H1 (cell line): ENCODE measurements at regions not wholly inside any gene's neighbourhood (a gene's known extent, or its start where the extent isn't known, plus 50 kb on each side); places are given as distances from the start of the nearest gene placed in this dataset.

Source experiments
- CTCF ChIA-PET: fragments of 300-600 bp; sonication (Branson Sonifier 250); formaldehyde crosslinking; loops from one replicate; lab custom pipeline; 2021; ENCODE audit not compliant: partially characterized antibody; lab: Charles Lee
- POLR2A ChIA-PET: fragments of 300-600 bp; sonication (Branson Sonifier 250); formaldehyde crosslinking; loops from one replicate; lab custom pipeline; 2021; ENCODE audit warnings: inconsistent platforms; ENCODE audit not compliant: partially characterized antibody; lab: Charles Lee
- DNase-seq, 2 experiments: peaks; one replicate each; pipeline versions ENCODE4 v3.0.0 to v3.0.0-alpha.2; 2010 to 2022; ENCODE audit warnings: low spot score in 2 of 2, low read depth in 1 of 2, mixed read lengths in 1 of 2
- FAIRE-seq: peaks from 2 replicates; lab custom pipeline; 2011; peaks lifted over from hg19 to GRCh38; lab: Jason Lieb, UNC
- H2AFZ ChIP-seq: 2 replicates; pipeline ENCODE4 v1.8.1; 2012; ENCODE audit warnings: low read length, inconsistent platforms
- H2AK5ac ChIP-seq: 2 replicates; pipeline ENCODE4 v1.6.1; 2013; ENCODE audit warnings: low read depth, low read length
- H2BK120ac ChIP-seq: replicated peaks from 2 replicates; pipeline ENCODE3; 2013; ENCODE audit warnings: low read depth, low read length, inconsistent platforms
- H2BK12ac ChIP-seq: 2 replicates; pipeline ENCODE4 v1.6.1; 2013; ENCODE audit warnings: low read depth, low read length
- H2BK15ac ChIP-seq: 2 replicates; pipeline ENCODE4 v1.6.1; 2013; ENCODE audit warnings: low read length
- H2BK20ac ChIP-seq: 2 replicates; pipeline ENCODE4 v1.6.1; 2013; ENCODE audit warnings: low read length
- H2BK5ac ChIP-seq: 2 replicates; pipeline ENCODE4 v1.6.1; 2013; ENCODE audit warnings: low read depth, low read length
- H3K14ac ChIP-seq: 2 replicates; pipeline ENCODE4 v1.6.1; 2013; ENCODE audit warnings: inconsistent platforms; ENCODE audit not compliant: insufficient read length
- H3K18ac ChIP-seq: 2 replicates; pipeline ENCODE4 v1.6.1; 2013; ENCODE audit warnings: low read length; ENCODE audit errors: extremely low read depth
- H3K23ac ChIP-seq: 2 replicates; pipeline ENCODE4 v1.6.1; 2013; ENCODE audit warnings: inconsistent platforms; ENCODE audit not compliant: insufficient read length
- H3K23me2 ChIP-seq: 2 replicates; pipeline ENCODE4 v1.6.1; 2013; ENCODE audit warnings: low read depth, low read length
- H3K27ac ChIP-seq: 2 replicates; pipeline ENCODE4 v1.6.1; 2011; ENCODE audit warnings: low read depth, low read length, inconsistent platforms
- H3K27me3 ChIP-seq, 4 experiments: replicated peaks in 1 of 4; 1 replicate in 1 of 4; 2 replicates in 3 of 4; pipeline versions ENCODE4 v1.6.1 to v1.8.1; 2011 to 2013; ENCODE audit warnings: low read length in 3 of 4, mild to moderate bottlenecking in 3 of 4, inconsistent platforms in 2 of 4, mixed read lengths in 2 of 4, moderate library complexity in 1 of 4; ENCODE audit not compliant: control insufficient read depth in 3 of 4, insufficient read depth in 3 of 4; ENCODE audit errors: extremely low read depth in 1 of 4
- H3K36me3 ChIP-seq, 4 experiments: 2 replicates each; pipeline versions ENCODE4 v1.6.1 to v1.8.1; 2011 to 2013; ENCODE audit warnings: mild to moderate bottlenecking in 4 of 4, low read length in 3 of 4, moderate library complexity in 2 of 4, control low read depth in 1 of 4, inconsistent platforms in 1 of 4; ENCODE audit not compliant: insufficient read depth in 4 of 4, control insufficient read depth in 2 of 4
- H3K4ac ChIP-seq: replicated peaks from 2 replicates; pipeline ENCODE3; 2013; ENCODE audit warnings: low read length, low read depth, mixed read lengths, inconsistent platforms; ENCODE audit not compliant: insufficient read length
- H3K4me1 ChIP-seq, 4 experiments: replicated peaks in 1 of 4; 1 replicate in 1 of 4; 2 replicates in 3 of 4; pipeline versions ENCODE4 v1.6.1 to v1.8.1; 2011 to 2013; ENCODE audit warnings: low read length in 3 of 4, inconsistent platforms in 2 of 4, mixed read lengths in 1 of 4; ENCODE audit not compliant: insufficient read depth in 4 of 4, control insufficient read depth in 3 of 4
- H3K4me2 ChIP-seq, 2 experiments: 2 replicates each; pipeline versions ENCODE4 v1.6.1 to v1.8.1; 2011 to 2013; ENCODE audit warnings: low read depth in 2 of 2, low read length in 2 of 2, control low read depth in 1 of 2, inconsistent platforms in 1 of 2, mild to moderate bottlenecking in 1 of 2; ENCODE audit not compliant: insufficient read depth in 1 of 2
- H3K4me3 ChIP-seq, 4 experiments: fragments of 200-600, 300-600 bp in 1 of 4; sonication (generic), shearing (Covaris generic), sonication (Bioruptor Twin) in 1 of 4; 2 replicates each; pipeline versions ENCODE4 v1.5.1 to v1.8.1; 2011 to 2016; ENCODE audit warnings: low read length in 4 of 4, low read depth in 3 of 4, control low read depth in 2 of 4, inconsistent platforms in 2 of 4, mild to moderate bottlenecking in 2 of 4, mixed read lengths in 1 of 4, moderate library complexity in 1 of 4; ENCODE audit not compliant: insufficient read depth in 2 of 4; ENCODE audit errors: extremely low read depth in 1 of 4
- H3K56ac ChIP-seq: replicated peaks from 2 replicates; pipeline ENCODE3; 2013; ENCODE audit warnings: low read depth, mild to moderate bottlenecking, mixed read lengths, low read length, inconsistent platforms; ENCODE audit not compliant: insufficient read length
- H3K79me1 ChIP-seq: 2 replicates; pipeline ENCODE4 v1.6.1; 2013; ENCODE audit warnings: low read depth, low read length, control low read depth
- H3K79me2 ChIP-seq, 2 experiments: 2 replicates each; pipeline versions ENCODE4 v1.6.1 to v1.8.1; 2012 to 2013; ENCODE audit warnings: low read length in 2 of 2, mild to moderate bottlenecking in 2 of 2, inconsistent platforms in 1 of 2; ENCODE audit not compliant: insufficient read depth in 2 of 2, control insufficient read depth in 1 of 2
- H3K9ac ChIP-seq, 4 experiments: replicated peaks in 1 of 4; 1 replicate in 1 of 4; 2 replicates in 3 of 4; pipeline versions ENCODE4 v1.6.1 to v1.8.1; 2011 to 2013; ENCODE audit warnings: low read depth in 3 of 4, low read length in 3 of 4, control low read depth in 2 of 4, mild to moderate bottlenecking in 2 of 4, moderate library complexity in 2 of 4, inconsistent platforms in 1 of 4; ENCODE audit errors: extremely low read depth in 1 of 4
- H3K9me3 ChIP-seq, 2 experiments: 2 replicates each; pipeline versions ENCODE4 v1.6.1 to v1.8.1; 2012 to 2013; ENCODE audit warnings: mild to moderate bottlenecking in 2 of 2, moderate library complexity in 2 of 2, control low read depth in 1 of 2, inconsistent platforms in 1 of 2, low read depth in 1 of 2, low read length in 1 of 2, mixed read lengths in 1 of 2; ENCODE audit not compliant: insufficient read depth in 2 of 2
- H4K20me1 ChIP-seq, 2 experiments: replicated peaks in 1 of 2; 2 replicates each; pipeline versions ENCODE3 to v1.8.1; 2011 to 2013; ENCODE audit warnings: inconsistent platforms in 2 of 2, low read length in 2 of 2, mild to moderate bottlenecking in 1 of 2; ENCODE audit not compliant: insufficient read depth in 2 of 2, control insufficient read depth in 1 of 2
- H4K5ac ChIP-seq: 2 replicates; pipeline ENCODE4 v1.6.1; 2013; ENCODE audit warnings: low read length, low read depth, mixed read lengths, inconsistent platforms; ENCODE audit not compliant: insufficient read length
- H4K8ac ChIP-seq: 2 replicates; pipeline ENCODE4 v1.8.0; 2013; ENCODE audit warnings: mild to moderate bottlenecking, moderate library complexity, low read length, inconsistent platforms; ENCODE audit not compliant: insufficient read depth; ENCODE audit errors: extremely low read depth
- H4K91ac ChIP-seq: replicated peaks from 2 replicates; pipeline ENCODE3; 2013; ENCODE audit warnings: low read length, mixed read lengths, inconsistent platforms; ENCODE audit not compliant: insufficient read length
- CREB1 ChIP-seq: IDR thresholded peaks from 2 replicates; pipeline ENCODE4 v1.6.1; 2012; ENCODE audit warnings: inconsistent platforms
- WGBS, 2 experiments: shearing (Covaris generic) in 1 of 2; methylation state at CpG; one replicate each; pipeline versions ENCODE4 v1.1.6 to v1.1.7; 2013 to 2015; ENCODE audit warnings: low lambda C conversion rate in 2 of 2, mixed read lengths in 2 of 2, inconsistent platforms in 1 of 2, low coverage in 1 of 2, missing lambda C conversion rate in 1 of 2; ENCODE audit not compliant: insufficient replicate concordance in 2 of 2, insufficient coverage in 1 of 2, insufficient read length in 1 of 2; ENCODE audit errors: extremely low coverage in 1 of 2, missing lambda C conversion rate in 1 of 2; 5-methylcytosine and 5-hydroxymethylcytosine counted together

GRCh38 chr1:78758506-78758905 is 108.9 kb downstream of the IFI44 start:
- Histone ChIP-seq H3K56ac (no peak overlapping the region), H2BK12ac (no peak overlapping the region), H3K14ac (no peak overlapping the region), H4K20me1 (no peaks in the 10 kb centered on the region), H3K9ac (no peak overlapping the region), H3K4me2 (no peak overlapping the region), H4K5ac (no peak overlapping the region), H4K8ac (no peak overlapping the region), H2BK120ac (no peak overlapping the region), H3K27me3 (no peaks in the 10 kb centered on the region), H3K9me3 (no peaks in the 10 kb centered on the region; a peak in 1 of 4 replicates), H3K36me3 (no peaks in the 10 kb centered on the region), H3K27ac (no peak overlapping the region), H2AFZ (0 out of 2 replicates have a peak overlapping the region, but pooled peaks have one; percentile 1), H2BK5ac (no peak overlapping the region), H3K23me2 (no peaks in the 10 kb centered on the region), H2BK20ac (no peak overlapping the region), H2BK15ac (no peak overlapping the region), H3K4me3 (no peak overlapping the region), H3K79me2 (no peaks in the 10 kb centered on the region), H2AK5ac (no peak overlapping the region), H3K4ac (no peak overlapping the region), H4K91ac (no peak overlapping the region), H3K18ac (no peak overlapping the region), H3K79me1 (no peaks in the 10 kb centered on the region), H3K23ac (no peak overlapping the region), H3K4me1 (no peaks in the 10 kb centered on the region)
- FAIRE-seq (no peak), DNase-seq (no peak)
- ChIA-PET POLR2A (no interaction called here), CTCF (no interaction called here)
- TF ChIP-seq CREB1, result no peak
- WGBS, 2 experiments, result 96% methylated on average over 4 of the region's 4 CpGs; no CpG with 5 or more reads in 1 of the 2 experiments
